Neutrophil (primary cell): ENCODE measurements at regions not wholly inside any gene's neighbourhood (a gene's known extent, or its start where the extent isn't known, plus 50 kb on each side); places are given as distances from the start of the nearest gene placed in this dataset.

Experiments used
- H3K27ac ChIP-seq: fragments of 200-600 bp; sonication (generic); 2 replicates; pipeline ENCODE4 v1.5.1; 2016; ENCODE audit warnings: mild to moderate bottlenecking, moderate library complexity
- H3K27me3 ChIP-seq: fragments of 200-600 bp; sonication (generic); 2 replicates; pipeline ENCODE4 v1.6.0; 2016; ENCODE audit warnings: mild to moderate bottlenecking
- H3K36me3 ChIP-seq: fragments of 200-600 bp; sonication (generic); 2 replicates; pipeline ENCODE4 v1.5.1; 2017
- H3K4me1 ChIP-seq, 2 experiments: fragments of 200-600 bp in 1 of 2; sonication (generic) in 1 of 2; 1 replicate in 1 of 2; 2 replicates in 1 of 2; pipeline versions ENCODE4 v1.5.1 to v1.6.1; 2013 to 2016; ENCODE audit warnings: low read depth in 1 of 2, low read length in 1 of 2, mild to moderate bottlenecking in 1 of 2, moderate library complexity in 1 of 2; ENCODE audit not compliant: control insufficient read depth in 1 of 2, insufficient read depth in 1 of 2
- H3K4me3 ChIP-seq, 2 experiments: fragments of 200-600 bp in 1 of 2; sonication (generic) in 1 of 2; 1 replicate in 1 of 2; 2 replicates in 1 of 2; pipeline ENCODE4 v1.5.1; 2013 to 2016; ENCODE audit warnings: low read depth in 1 of 2, low read length in 1 of 2, mild to moderate bottlenecking in 1 of 2, moderate library complexity in 1 of 2
- H3K9me3 ChIP-seq: fragments of 200-600 bp; sonication (generic); 2 replicates; pipeline ENCODE4 v1.5.1; 2016
- CTCF ChIP-seq: fragments of 200-600 bp; sonication (generic); IDR thresholded peaks from 2 replicates; pipeline ENCODE4 v1.5.1; 2016; ENCODE audit warnings: antibody characterized with exemption

- TF ChIP-seq CTCF = no peak
- H3K27me3 ChIP-seq = no peaks in the 10 kb centered on the region
- H3K4me1 ChIP-seq = no peaks in the 10 kb centered on the region
- H3K9me3 ChIP-seq = no peaks in the 10 kb centered on the region
- H3K27ac ChIP-seq = no peak overlapping the region
- no peaks in the 10 kb centered on the region for H3K36me3 ChIP-seq
- no peak overlapping the region for H3K4me3 ChIP-seq
These were observed 435.7 kb upstream of the CADM1 start for GRCh38 chr11:115939731-115940421.

- Histone ChIP-seq H3K9me3 (no peaks in the 10 kb centered on the region), H3K4me1 (no peaks in the 10 kb centered on the region), H3K27ac (no peak overlapping the region), H3K36me3 (no peaks in the 10 kb centered on the region), H3K4me3 (no peak overlapping the region), H3K27me3 (no peaks in the 10 kb centered on the region)
- no peak for TF ChIP-seq CTCF
These were observed 435.0 kb upstream of the CADM1 start for GRCh38 chr11:115939104-115939730.

DNA sequence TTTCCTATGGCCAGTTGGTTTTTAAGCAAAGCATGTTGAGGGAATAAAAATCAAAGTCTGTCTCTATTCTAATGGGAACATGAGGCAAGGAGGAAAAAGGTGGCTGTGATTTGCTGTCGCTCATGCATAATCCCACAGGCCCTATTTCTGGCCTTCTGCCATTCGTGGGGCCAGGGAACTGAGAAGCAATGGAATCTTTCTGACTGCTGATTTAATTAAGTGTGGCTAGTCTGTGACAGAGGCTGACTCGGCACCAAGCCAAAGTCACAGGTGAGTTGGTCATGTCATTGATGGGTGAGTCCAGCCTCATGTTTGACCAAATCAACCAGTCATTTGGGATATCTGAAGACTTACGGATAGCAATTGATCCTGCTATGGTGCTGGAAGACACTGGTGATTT, 429.3 kb upstream of the CADM1 start:
- no peaks in the 10 kb centered on the region for H3K9me3 ChIP-seq
- H3K27ac ChIP-seq = no peak overlapping the region
- no peaks in the 10 kb centered on the region for H3K36me3 ChIP-seq
- no peak overlapping the region for H3K4me3 ChIP-seq
- H3K27me3 ChIP-seq = no peaks in the 10 kb centered on the region
- peaks cover 0 to 8% of the 10 kb centered on the region in 2 experiments for H3K4me1 ChIP-seq
- no peak for TF ChIP-seq CTCF

DNA sequence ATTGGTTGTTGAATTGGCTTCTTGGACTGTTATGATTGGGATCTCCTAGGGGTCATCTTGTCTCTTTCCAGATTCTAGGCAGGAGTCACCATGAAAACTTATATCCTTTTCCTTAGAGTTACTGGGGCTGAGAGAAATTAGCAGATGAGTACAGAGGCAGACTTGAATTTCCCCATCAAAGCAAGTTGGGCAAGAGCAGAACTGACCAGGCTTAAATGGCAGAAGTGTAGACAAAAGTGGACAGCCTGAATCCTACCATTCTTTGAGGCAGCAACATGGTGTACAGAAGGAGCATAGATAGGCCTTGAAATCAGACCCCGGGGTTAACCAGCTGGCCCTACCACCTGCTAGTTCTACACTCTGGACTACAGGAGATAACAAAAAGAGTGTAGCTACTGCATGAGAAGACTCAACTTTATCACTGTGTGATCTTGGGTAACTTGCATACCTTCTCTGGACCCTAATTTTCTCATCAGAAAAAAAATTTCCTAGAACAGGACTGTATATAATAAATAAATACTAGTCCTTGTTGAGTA, 427.4 kb upstream of the CADM1 start:
- H3K27me3 ChIP-seq = no peaks in the 10 kb centered on the region
- TF ChIP-seq CTCF = no peak
- no peak overlapping the region for H3K27ac ChIP-seq
- peaks cover 0 to 8% of the 10 kb centered on the region in 2 experiments for H3K4me1 ChIP-seq
- no peak overlapping the region for H3K4me3 ChIP-seq
- H3K36me3 ChIP-seq = no peaks in the 10 kb centered on the region
- H3K9me3 ChIP-seq = no peaks in the 10 kb centered on the region

DNA sequence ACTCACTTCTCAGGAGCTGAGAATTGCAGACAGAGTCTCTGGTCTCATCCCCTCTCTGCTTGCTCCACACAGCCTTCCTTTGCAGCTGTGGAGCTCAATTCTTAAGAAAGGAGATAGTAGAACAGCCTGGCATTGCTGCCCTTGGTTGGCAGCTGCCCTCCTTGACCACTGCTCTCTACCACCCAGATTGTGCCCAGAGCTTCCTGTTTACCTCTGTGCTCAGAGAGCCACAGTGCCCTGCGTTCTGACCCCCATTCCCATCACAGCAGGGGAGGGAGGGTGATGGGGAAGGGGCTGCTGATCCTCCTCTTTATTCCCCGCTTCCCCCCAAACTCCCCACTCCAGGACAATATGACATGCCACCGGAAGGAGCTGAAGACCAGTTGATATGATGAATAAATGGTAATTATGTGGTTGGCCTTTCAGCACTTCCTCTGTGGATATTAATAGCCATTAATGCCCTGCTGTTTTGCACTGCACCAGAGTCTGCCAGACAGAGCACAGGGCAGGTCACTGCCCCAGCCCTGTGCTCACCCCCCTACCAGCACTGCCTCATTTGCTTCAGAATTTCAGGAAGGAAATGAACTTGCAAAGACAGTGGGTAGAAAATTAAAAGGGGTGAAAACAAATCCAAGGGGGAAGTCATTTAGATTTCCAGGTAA, 426.8 kb upstream of the CADM1 start:
- Histone ChIP-seq H3K36me3 (no peaks in the 10 kb centered on the region), H3K27ac (no peak overlapping the region), H3K27me3 (no peaks in the 10 kb centered on the region), H3K4me3 (no peak overlapping the region), H3K4me1 (peaks cover 0 to 8% of the 10 kb centered on the region in 2 experiments), H3K9me3 (no peaks in the 10 kb centered on the region)
- no peak for TF ChIP-seq CTCF
